K562 (cell line): ENCODE measurements at regions not wholly inside any gene's neighbourhood (a gene's known extent, or its start where the extent isn't known, plus 50 kb on each side); places are given as distances from the start of the nearest gene placed in this dataset.

Experiments
- NCOA6 ChIP-seq: fragments of 450-650 bp; IDR thresholded peaks from 2 replicates; pipeline ENCODE4 v1.6.1; 2017; ENCODE audit warnings: mild to moderate bottlenecking
- TF ChIP-seq, protein P1 (sequence below): fragments of 250-450 bp; sonication (Bioruptor Pico); IDR thresholded peaks from 2 replicates; pipeline ENCODE4 v1.4.0; 2020; ENCODE audit warnings: mild to moderate bottlenecking, moderate library complexity
- TF ChIP-seq, protein P2 (sequence below): fragments of 250-450 bp; sonication (Bioruptor Pico); IDR thresholded peaks from 2 replicates; pipeline ENCODE4 v1.8.0; 2021; ENCODE audit warnings: borderline replicate concordance, mild to moderate bottlenecking, moderate library complexity; ENCODE audit not compliant: poor library complexity, severe bottlenecking
- TF ChIP-seq, protein P3 (sequence below): fragments of 450-650 bp; IDR thresholded peaks from 2 replicates; pipeline ENCODE4 v1.6.1; 2016; ENCODE audit warnings: low read depth

DNA sequence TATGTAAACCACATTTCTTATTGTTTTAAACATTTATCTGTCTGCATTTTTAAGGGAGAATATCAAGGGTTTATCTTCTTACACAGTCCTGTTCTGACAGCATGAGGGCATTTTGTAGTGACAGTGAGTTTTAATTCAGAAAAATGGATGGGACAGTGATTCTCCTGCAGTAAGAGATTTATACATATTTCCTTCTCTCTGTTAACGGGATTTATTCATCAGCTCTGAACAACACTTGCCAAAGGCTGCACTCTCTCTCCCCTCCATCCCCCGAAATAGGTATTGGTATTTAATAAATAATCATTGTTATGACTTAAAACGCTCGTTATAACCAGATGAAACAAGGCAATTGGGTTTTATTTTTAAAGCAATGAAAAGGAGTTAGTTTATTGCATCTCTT, 410.9 kb downstream of the STIM2 start (continued):
- TF ChIP-seq, protein P1, sequence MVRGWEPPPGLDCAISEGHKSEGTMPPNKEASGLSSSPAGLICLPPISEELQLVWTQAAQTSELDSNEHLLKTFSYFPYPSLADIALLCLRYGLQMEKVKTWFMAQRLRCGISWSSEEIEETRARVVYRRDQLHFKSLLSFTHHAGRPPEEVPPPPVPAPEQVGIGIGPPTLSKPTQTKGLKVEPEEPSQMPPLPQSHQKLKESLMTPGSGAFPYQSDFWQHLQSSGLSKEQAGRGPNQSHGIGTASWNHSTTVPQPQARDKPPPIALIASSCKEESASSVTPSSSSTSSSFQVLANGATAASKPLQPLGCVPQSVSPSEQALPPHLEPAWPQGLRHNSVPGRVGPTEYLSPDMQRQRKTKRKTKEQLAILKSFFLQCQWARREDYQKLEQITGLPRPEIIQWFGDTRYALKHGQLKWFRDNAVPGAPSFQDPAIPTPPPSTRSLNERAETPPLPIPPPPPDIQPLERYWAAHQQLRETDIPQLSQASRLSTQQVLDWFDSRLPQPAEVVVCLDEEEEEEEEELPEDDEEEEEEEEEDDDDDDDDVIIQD = no peak
- TF ChIP-seq, protein P2, sequence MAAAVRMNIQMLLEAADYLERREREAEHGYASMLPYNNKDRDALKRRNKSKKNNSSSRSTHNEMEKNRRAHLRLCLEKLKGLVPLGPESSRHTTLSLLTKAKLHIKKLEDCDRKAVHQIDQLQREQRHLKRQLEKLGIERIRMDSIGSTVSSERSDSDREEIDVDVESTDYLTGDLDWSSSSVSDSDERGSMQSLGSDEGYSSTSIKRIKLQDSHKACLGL = no peak
- TF ChIP-seq, protein P3, sequence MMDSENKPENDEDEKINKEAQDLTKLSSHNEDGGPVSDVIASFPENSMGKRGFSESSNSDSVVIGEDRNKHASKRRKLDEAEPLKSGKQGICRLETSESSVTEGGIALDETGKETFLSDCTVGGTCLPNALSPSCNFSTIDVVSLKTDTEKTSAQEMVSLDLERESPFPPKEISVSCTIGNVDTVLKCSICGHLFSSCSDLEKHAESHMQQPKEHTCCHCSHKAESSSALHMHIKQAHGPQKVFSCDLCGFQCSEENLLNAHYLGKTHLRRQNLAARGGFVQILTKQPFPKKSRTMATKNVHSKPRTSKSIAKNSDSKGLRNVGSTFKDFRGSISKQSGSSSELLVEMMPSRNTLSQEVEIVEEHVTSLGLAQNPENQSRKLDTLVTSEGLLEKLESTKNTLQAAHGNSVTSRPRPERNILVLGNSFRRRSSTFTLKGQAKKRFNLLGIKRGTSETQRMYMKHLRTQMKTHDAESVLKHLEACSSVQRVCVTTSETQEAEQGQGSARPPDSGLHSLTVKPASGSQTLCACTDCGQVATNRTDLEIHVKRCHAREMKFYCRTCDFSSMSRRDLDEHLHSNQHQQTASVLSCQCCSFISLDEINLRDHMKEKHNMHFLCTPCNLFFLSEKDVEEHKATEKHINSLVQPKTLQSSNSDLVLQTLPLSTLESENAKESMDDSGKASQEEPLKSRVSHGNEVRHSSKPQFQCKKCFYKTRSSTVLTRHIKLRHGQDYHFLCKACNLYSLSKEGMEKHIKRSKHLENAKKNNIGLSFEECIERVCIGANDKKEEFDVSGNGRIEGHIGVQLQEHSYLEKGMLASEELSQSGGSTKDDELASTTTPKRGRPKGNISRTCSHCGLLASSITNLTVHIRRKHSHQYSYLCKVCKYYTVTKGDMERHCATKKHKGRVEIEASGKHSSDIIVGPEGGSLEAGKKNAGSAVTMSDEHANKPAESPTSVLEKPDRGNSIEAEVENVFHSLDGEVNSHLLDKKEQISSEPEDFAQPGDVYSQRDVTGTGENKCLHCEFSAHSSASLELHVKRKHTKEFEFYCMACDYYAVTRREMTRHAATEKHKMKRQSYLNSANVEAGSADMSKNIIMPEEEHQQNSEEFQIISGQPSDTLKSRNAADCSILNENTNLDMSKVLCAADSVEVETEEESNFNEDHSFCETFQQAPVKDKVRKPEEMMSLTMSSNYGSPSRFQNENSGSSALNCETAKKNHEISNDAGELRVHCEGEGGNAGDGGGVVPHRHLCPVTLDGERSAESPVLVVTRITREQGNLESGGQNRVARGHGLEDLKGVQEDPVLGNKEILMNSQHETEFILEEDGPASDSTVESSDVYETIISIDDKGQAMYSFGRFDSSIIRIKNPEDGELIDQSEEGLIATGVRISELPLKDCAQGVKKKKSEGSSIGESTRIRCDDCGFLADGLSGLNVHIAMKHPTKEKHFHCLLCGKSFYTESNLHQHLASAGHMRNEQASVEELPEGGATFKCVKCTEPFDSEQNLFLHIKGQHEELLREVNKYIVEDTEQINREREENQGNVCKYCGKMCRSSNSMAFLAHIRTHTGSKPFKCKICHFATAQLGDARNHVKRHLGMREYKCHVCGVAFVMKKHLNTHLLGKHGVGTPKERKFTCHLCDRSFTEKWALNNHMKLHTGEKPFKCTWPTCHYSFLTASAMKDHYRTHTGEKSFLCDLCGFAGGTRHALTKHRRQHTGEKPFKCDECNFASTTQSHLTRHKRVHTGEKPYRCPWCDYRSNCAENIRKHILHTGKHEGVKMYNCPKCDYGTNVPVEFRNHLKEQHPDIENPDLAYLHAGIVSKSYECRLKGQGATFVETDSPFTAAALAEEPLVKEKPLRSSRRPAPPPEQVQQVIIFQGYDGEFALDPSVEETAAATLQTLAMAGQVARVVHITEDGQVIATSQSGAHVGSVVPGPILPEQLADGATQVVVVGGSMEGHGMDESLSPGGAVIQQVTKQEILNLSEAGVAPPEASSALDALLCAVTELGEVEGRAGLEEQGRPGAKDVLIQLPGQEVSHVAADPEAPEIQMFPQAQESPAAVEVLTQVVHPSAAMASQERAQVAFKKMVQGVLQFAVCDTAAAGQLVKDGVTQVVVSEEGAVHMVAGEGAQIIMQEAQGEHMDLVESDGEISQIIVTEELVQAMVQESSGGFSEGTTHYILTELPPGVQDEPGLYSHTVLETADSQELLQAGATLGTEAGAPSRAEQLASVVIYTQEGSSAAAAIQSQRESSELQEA = no peak
- TF ChIP-seq NCOA6 = no peak
